GM19023 (cell line): ENCODE measurements at regions not wholly inside any gene's neighbourhood (a gene's known extent, or its start where the extent isn't known, plus 50 kb on each side); places are given as distances from the start of the nearest gene placed in this dataset.

Source experiments
- ATAC-seq: cut with Tn5 transposase; IDR thresholded peaks from one replicate; pipeline ENCODE4 v1.9.1; 2021; ENCODE audit warnings: mild to moderate bottlenecking, moderate library complexity; ENCODE audit not compliant: unreplicated experiment

- no peak for ATAC-seq
Observed at GRCh38 chr2:13572466-13572865, 855.7 kb downstream of the TRIB2 start.

- ATAC-seq: no peak
Observed at GRCh38 chr2:13574831-13575230, 858.1 kb downstream of the TRIB2 start.

- ATAC-seq: no peak
Observed at GRCh38 chr2:13576406-13577036, 859.8 kb downstream of the TRIB2 start.

- no peak for ATAC-seq
Observed at GRCh38 chr2:13578547-13578946, 861.8 kb downstream of the TRIB2 start.

- no peak for ATAC-seq
Observed at GRCh38 chr2:13581471-13581870, 864.7 kb downstream of the TRIB2 start.

GRCh38 chr2:13583609-13584008, 866.9 kb downstream of the TRIB2 start:
- ATAC-seq: no peak

- ATAC-seq: no peak
Observed at GRCh38 chr2:13584020-13584419, 867.3 kb downstream of the TRIB2 start.

GRCh38 chr2:13585732-13586131, 869.0 kb downstream of the TRIB2 start:
- no peak for ATAC-seq

- ATAC-seq: no peak
Observed at GRCh38 chr2:13596233-13596632, 879.5 kb downstream of the TRIB2 start.

GRCh38 chr2:13597176-13597575, 880.4 kb downstream of the TRIB2 start:
- no peak for ATAC-seq

- no peak for ATAC-seq
Observed at GRCh38 chr2:13601506-13601905, 884.8 kb downstream of the TRIB2 start.

- no peak for ATAC-seq
Observed at GRCh38 chr2:13604951-13605661, 888.4 kb downstream of the TRIB2 start.

GRCh38 chr2:13607139-13607538, 890.4 kb downstream of the TRIB2 start:
- ATAC-seq: no peak

- no peak for ATAC-seq
Observed at GRCh38 chr2:13611939-13612338, 895.2 kb downstream of the TRIB2 start.

- ATAC-seq: no peak
Observed at GRCh38 chr2:13616059-13616458, 899.3 kb downstream of the TRIB2 start.

GRCh38 chr2:13616616-13617015, 899.9 kb downstream of the TRIB2 start:
- no peak for ATAC-seq

GRCh38 chr2:13628122-13628521, 911.4 kb downstream of the TRIB2 start:
- ATAC-seq: no peak

- no peak for ATAC-seq
Observed at GRCh38 chr2:13638181-13638580, 921.4 kb downstream of the TRIB2 start.

- no peak for ATAC-seq
Observed at GRCh38 chr2:13649918-13650317, 933.2 kb downstream of the TRIB2 start.

- ATAC-seq: no peak
Observed at GRCh38 chr2:13650586-13651180, 933.9 kb downstream of the TRIB2 start.

- peak; percentile 60 for ATAC-seq
Observed at GRCh38 chr2:13651684-13652131, 935.0 kb downstream of the TRIB2 start.
